Panc1 (cell line): ENCODE measurements at regions not wholly inside any gene's neighbourhood (a gene's known extent, or its start where the extent isn't known, plus 50 kb on each side); places are given as distances from the start of the nearest gene placed in this dataset.

Experiments
- ATAC-seq: fragments of 200-7000 bp; cut with Tn5 transposase; 2 replicates; pipeline ENCODE4 v1.9.1; 2020; ENCODE audit warnings: mild to moderate bottlenecking, moderate library complexity
- BruUV-seq: library from RNA; stranded (reverse); fragments of 400-500 nt; replicated peaks from 2 replicates; lab custom pipeline; 2021; lab: Mats Ljungman, UMichigan
- CTCF ChIA-PET: fragments of 300-600 bp; sonication (Branson Sonifier 250); formaldehyde crosslinking; loops from one replicate; lab custom pipeline; 2022; ENCODE audit warnings: antibody characterized with exemption; lab: Charles Lee
- POLR2A ChIA-PET: fragments of 300-600 bp; sonication (Branson Sonifier 250); formaldehyde crosslinking; loops from one replicate; lab custom pipeline; 2022; ENCODE audit warnings: antibody characterized with exemption; lab: Charles Lee
- DNase-seq: peaks from one replicate; pipeline ENCODE4 v3.0.0-alpha.2; 2010; ENCODE audit warnings: low read depth, low spot score
- H3K27ac ChIP-seq: 2 replicates; pipeline ENCODE4 v1.5.1; 2011; ENCODE audit warnings: mild to moderate bottlenecking, low read length, inconsistent platforms
- H3K27me3 ChIP-seq: fragments of 200-500 bp; sonication (Bioruptor generic); 2 replicates; pipeline ENCODE4 v1.6.0; 2014; ENCODE audit warnings: low read length, inconsistent platforms; ENCODE audit not compliant: control insufficient read depth, insufficient read depth
- H3K36me3 ChIP-seq: fragments of 200-500 bp; sonication (Bioruptor generic); 2 replicates; pipeline ENCODE4 v1.5.1; 2014; ENCODE audit warnings: inconsistent platforms, mild to moderate bottlenecking, low read length, moderate library complexity; ENCODE audit not compliant: control insufficient read depth, insufficient read depth
- H3K4me1 ChIP-seq: 2 replicates; pipeline ENCODE4 v1.5.1; 2011; ENCODE audit warnings: inconsistent platforms, mild to moderate bottlenecking, low read length, moderate library complexity; ENCODE audit not compliant: control insufficient read depth, insufficient read depth
- H3K4me3 ChIP-seq, 2 experiments: 2 replicates each; pipeline ENCODE4 v1.5.1; 2011 to 2012; ENCODE audit warnings: low read depth in 2 of 2, low read length in 2 of 2, mild to moderate bottlenecking in 2 of 2, inconsistent platforms in 1 of 2, moderate library complexity in 1 of 2
- H3K9me3 ChIP-seq: fragments of 200-500 bp; sonication (Bioruptor generic); 2 replicates; pipeline ENCODE4 v1.5.1; 2014; ENCODE audit warnings: low read depth, mild to moderate bottlenecking, inconsistent platforms, low read length, moderate library complexity; ENCODE audit not compliant: control insufficient read depth, insufficient read depth
- CTCF ChIP-seq: fragments of 450-650 bp; IDR thresholded peaks from 2 replicates; pipeline ENCODE4 v1.5.1; 2017; ENCODE audit warnings: mild to moderate bottlenecking
- POLR2AphosphoS5 ChIP-seq: IDR thresholded peaks from 2 replicates; pipeline ENCODE4 v1.6.1; 2012; ENCODE audit warnings: mild to moderate bottlenecking, low read depth, low read length, moderate library complexity
- REST ChIP-seq, 2 experiments: IDR thresholded peaks; 2 replicates each; pipeline ENCODE4 v1.6.1; 2011 to 2012; ENCODE audit warnings: low read depth in 2 of 2, control low read depth in 1 of 2, low read length in 1 of 2, mild to moderate bottlenecking in 1 of 2, moderate library complexity in 1 of 2; ENCODE audit not compliant: insufficient read depth in 1 of 2
- SIN3A ChIP-seq: IDR thresholded peaks from 2 replicates; pipeline ENCODE4 v1.6.1; 2012; ENCODE audit warnings: low read depth, mild to moderate bottlenecking, low read length, moderate library complexity, borderline replicate concordance; ENCODE audit not compliant: insufficient read depth
- TCF7L2 ChIP-seq: IDR thresholded peaks from 2 replicates; pipeline ENCODE4 v1.6.1; 2011; ENCODE audit warnings: mild to moderate bottlenecking, low read depth, low read length, inconsistent platforms
- in situ Hi-C: cut with HindIII; loops from 2 replicates; pipeline ENCODE4 v1.10.0; 2016; ENCODE audit warnings: low sequenced_read_pairs, low pct_unique_long_range_greater_than_20kb
- intact Hi-C: fragments of 100-400 bp; cut with micrococcal nuclease; formaldehyde crosslinking; loops from one replicate; pipeline ENCODE4 v1.10.0; 2022; ENCODE audit not compliant: unreplicated experiment

- no peaks in the 10 kb centered on the region for H3K27me3 ChIP-seq
- in situ Hi-C loops (no loop called here), intact Hi-C loops (no loop called here)
- no peak overlapping the region for H3K27ac ChIP-seq
- ATAC-seq (no peak), DNase-seq (no peak)
- no peak overlapping the region for H3K4me3 ChIP-seq
- POLR2A ChIA-PET = no interaction called here
- CTCF ChIA-PET = no interaction called here
- no peaks in the 10 kb centered on the region for H3K9me3 ChIP-seq
- H3K36me3 ChIP-seq = no peaks in the 10 kb centered on the region
- TF ChIP-seq REST (IDR thresholded peaks at IDR 0.05; ENCODE audit: insufficient read depth in 1 of 2, low read depth in 2 of 2, low read length in 1 of 2) = no peak
- TF ChIP-seq SIN3A = no peak
- TF ChIP-seq POLR2AphosphoS5 = no peak
- no peak for TF ChIP-seq CTCF
- no peak for TF ChIP-seq TCF7L2
- BruUV-seq = no TSS peak
- no peaks in the 10 kb centered on the region for H3K4me1 ChIP-seq
Observed at GRCh38 chr5:166373817-166374216, 1917.6 kb upstream of the WWC1 start.

GRCh38 chr5:166377756-166378155 is 1913.7 kb upstream of the WWC1 start:
- intact Hi-C loops = no loop called here
- ATAC-seq = no peak

More at GRCh38 chr5:166377756-166378155, 1913.7 kb upstream of the WWC1 start:
- ChIA-PET CTCF (no interaction called here), POLR2A (no interaction called here)
- in situ Hi-C loops = no loop called here
- no peaks in the 10 kb centered on the region for H3K27me3 ChIP-seq
- DNase-seq = no peak
- H3K4me1 ChIP-seq = no peaks in the 10 kb centered on the region
- BruUV-seq = no TSS peak
- TF ChIP-seq SIN3A (no peak), POLR2AphosphoS5 (no peak), CTCF (no peak), TCF7L2 (no peak), REST (IDR thresholded peaks at IDR 0.05; ENCODE audit: insufficient read depth in 1 of 2, low read depth in 2 of 2, low read length in 1 of 2) (no peak)
- no peak overlapping the region for H3K4me3 ChIP-seq
- no peaks in the 10 kb centered on the region for H3K36me3 ChIP-seq
- H3K9me3 ChIP-seq = no peaks in the 10 kb centered on the region
- no peak overlapping the region for H3K27ac ChIP-seq
